GM06990 (cell line): ENCODE measurements at regions not wholly inside any gene's neighbourhood (a gene's known extent, or its start where the extent isn't known, plus 50 kb on each side); places are given as distances from the start of the nearest gene placed in this dataset.

ENCODE experiments used
- DNase-seq: peaks from one replicate; pipeline ENCODE4 v3.0.0-alpha.2; 2011; ENCODE audit not compliant: insufficient read length; ENCODE audit errors: extremely low read depth
- H3K27me3 ChIP-seq: replicated peaks from 2 replicates; pipeline ENCODE4 v1.6.0; 2011; ENCODE audit warnings: low read length; ENCODE audit not compliant: control insufficient read depth, insufficient read depth
- H3K36me3 ChIP-seq: 2 replicates; pipeline ENCODE4 v1.5.1; 2011; ENCODE audit warnings: low read length; ENCODE audit not compliant: control insufficient read depth, insufficient read depth
- H3K4me3 ChIP-seq: replicated peaks from 2 replicates; pipeline ENCODE4 v1.5.1; 2011; ENCODE audit warnings: low read depth, mild to moderate bottlenecking, control low read depth, low read length
- CTCF ChIP-seq: IDR thresholded peaks from 2 replicates; pipeline ENCODE4 v1.5.1; 2011; ENCODE audit warnings: low read length, control low read depth, mild to moderate bottlenecking, inconsistent platforms; ENCODE audit not compliant: insufficient read depth, poor library complexity, severe bottlenecking

GRCh38 chr7:86201767-86202166 lies 441.9 kb upstream of the GRM3 start:
- Histone ChIP-seq H3K36me3 (no peaks in the 10 kb centered on the region), H3K27me3 (no peaks in the 10 kb centered on the region), H3K4me3 (no peak overlapping the region)
- DNase-seq, result no peak
- TF ChIP-seq CTCF, result no peak

- no peaks in the 10 kb centered on the region for H3K36me3 ChIP-seq
- DNase-seq, result no peak
- no peak for TF ChIP-seq CTCF
- H3K4me3 ChIP-seq, result no peak overlapping the region
- no peaks in the 10 kb centered on the region for H3K27me3 ChIP-seq
Observed at GRCh38 chr7:86199881-86200614, 443.7 kb upstream of the GRM3 start.

- TF ChIP-seq CTCF, result no peak
- Histone ChIP-seq H3K27me3 (no peaks in the 10 kb centered on the region), H3K4me3 (no peak overlapping the region), H3K36me3 (no peaks in the 10 kb centered on the region)
- DNase-seq, result no peak
Observed at GRCh38 chr7:86190351-86190750, 453.4 kb upstream of the GRM3 start.

GRCh38 chr7:86181474-86181873 lies 462.2 kb upstream of the GRM3 start:
- H3K27me3 ChIP-seq, result no peaks in the 10 kb centered on the region
- H3K4me3 ChIP-seq, result no peak overlapping the region
- no peaks in the 10 kb centered on the region for H3K36me3 ChIP-seq
- no peak for DNase-seq
- no peak for TF ChIP-seq CTCF

GRCh38 chr7:86164827-86165226 lies 478.9 kb upstream of the GRM3 start:
- no peak overlapping the region for H3K4me3 ChIP-seq
- H3K36me3 ChIP-seq, result no peaks in the 10 kb centered on the region
- no peak for TF ChIP-seq CTCF
- no peaks in the 10 kb centered on the region for H3K27me3 ChIP-seq
- DNase-seq, result no peak

GRCh38 chr7:86158111-86158510 lies 485.6 kb upstream of the GRM3 start:
- TF ChIP-seq CTCF, result no peak
- no peak for DNase-seq
- no peak overlapping the region for H3K4me3 ChIP-seq
- H3K27me3 ChIP-seq, result no peaks in the 10 kb centered on the region
- no peaks in the 10 kb centered on the region for H3K36me3 ChIP-seq
